GM12873 (cell line): ENCODE measurements at regions not wholly inside any gene's neighbourhood (a gene's known extent, or its start where the extent isn't known, plus 50 kb on each side); places are given as distances from the start of the nearest gene placed in this dataset.

Source experiments
- TF ChIP-seq, protein P1 (sequence below): IDR thresholded peaks from 2 replicates; pipeline ENCODE4 v1.5.1; 2012; ENCODE audit warnings: low read depth, mild to moderate bottlenecking, moderate library complexity, low read length, control low read depth; ENCODE audit not compliant: insufficient read depth; ENCODE audit errors: missing control alignments

DNA sequence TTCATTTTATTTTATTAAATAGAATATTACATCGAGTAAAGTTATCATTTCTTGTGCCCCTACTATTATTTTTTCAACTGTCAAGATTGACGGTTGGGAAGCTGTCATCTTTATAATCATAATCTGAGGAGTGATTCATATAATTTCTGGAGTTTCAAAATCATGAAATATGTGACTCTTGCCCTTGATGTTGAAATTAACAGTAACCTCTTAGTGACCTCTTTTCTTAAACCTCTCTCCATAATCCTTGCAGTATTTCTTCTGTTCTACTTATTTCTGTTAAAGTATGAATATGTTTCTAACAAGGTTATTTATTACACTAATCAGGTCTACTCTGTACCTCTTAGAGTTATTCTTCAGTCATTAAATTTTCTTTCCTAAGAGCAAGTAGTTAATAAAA is 663.8 kb downstream of the LIG4 start:
- TF ChIP-seq, protein P1, sequence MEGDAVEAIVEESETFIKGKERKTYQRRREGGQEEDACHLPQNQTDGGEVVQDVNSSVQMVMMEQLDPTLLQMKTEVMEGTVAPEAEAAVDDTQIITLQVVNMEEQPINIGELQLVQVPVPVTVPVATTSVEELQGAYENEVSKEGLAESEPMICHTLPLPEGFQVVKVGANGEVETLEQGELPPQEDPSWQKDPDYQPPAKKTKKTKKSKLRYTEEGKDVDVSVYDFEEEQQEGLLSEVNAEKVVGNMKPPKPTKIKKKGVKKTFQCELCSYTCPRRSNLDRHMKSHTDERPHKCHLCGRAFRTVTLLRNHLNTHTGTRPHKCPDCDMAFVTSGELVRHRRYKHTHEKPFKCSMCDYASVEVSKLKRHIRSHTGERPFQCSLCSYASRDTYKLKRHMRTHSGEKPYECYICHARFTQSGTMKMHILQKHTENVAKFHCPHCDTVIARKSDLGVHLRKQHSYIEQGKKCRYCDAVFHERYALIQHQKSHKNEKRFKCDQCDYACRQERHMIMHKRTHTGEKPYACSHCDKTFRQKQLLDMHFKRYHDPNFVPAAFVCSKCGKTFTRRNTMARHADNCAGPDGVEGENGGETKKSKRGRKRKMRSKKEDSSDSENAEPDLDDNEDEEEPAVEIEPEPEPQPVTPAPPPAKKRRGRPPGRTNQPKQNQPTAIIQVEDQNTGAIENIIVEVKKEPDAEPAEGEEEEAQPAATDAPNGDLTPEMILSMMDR = no peak

DNA sequence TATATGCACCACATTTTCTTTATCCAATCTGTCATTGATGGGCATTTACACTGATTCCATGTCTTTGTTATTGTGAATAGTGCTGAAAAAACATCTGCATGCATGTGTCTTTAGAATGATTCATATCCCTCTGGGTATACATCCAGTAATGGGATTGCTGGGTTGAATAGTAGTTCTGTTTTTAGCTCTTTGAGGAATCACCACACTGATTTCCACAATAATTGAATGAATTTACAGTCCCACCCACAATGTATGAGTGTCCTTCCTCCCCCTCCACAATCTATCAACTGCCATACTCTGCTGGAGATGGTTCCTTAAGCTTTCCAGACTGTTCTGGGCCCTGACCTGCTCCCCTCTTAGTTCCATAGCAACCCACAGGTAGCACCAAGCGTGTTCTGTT is 667.0 kb downstream of the LIG4 start:
- TF ChIP-seq, protein P1 = no peak

DNA sequence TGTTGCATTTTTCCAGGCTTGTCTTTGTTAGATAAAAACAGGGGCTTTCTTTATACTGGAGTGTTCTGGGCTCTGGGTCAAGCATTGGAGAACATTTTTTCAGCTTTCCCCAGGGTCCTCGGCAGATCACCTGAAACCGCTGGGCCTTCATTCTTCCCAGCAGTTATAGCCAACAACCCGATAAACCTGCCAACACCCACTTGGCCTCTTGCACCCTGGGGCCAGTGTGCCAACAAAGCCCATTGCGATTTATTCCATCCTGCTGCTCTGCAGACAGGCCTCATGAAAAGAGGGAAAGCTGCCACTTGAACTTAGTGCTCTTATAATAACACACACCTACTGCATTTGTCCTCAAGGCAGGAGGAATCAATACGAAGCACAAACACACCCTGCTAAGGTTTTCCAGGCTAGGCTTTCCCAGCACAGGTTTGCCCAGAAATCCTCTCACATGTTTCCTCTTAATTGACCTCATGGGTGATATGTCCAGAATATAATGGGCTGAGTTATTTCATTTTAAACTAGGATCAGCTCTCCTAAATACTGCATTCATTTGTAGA is 669.3 kb downstream of the LIG4 start:
- TF ChIP-seq, protein P1 = no peak

DNA sequence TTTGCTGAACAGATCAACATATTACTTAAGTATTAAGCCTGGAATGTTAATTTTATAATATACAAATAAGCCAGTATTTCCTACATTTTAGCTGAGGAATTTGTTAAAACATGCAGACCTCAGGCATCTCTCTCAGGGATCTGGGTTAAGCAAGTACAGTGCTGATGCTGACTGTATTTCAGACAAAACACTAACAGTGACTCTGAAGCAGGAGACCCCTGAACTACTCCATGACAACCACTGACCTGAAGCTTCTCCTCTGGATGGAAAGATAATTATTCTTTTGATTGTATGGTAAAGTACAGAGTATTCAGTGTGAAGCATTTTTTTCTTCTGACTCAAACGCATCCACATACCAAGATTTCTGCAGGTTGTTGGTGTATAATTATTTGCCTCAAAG is 680.8 kb downstream of the LIG4 start:
- TF ChIP-seq, protein P1 = no peak

DNA sequence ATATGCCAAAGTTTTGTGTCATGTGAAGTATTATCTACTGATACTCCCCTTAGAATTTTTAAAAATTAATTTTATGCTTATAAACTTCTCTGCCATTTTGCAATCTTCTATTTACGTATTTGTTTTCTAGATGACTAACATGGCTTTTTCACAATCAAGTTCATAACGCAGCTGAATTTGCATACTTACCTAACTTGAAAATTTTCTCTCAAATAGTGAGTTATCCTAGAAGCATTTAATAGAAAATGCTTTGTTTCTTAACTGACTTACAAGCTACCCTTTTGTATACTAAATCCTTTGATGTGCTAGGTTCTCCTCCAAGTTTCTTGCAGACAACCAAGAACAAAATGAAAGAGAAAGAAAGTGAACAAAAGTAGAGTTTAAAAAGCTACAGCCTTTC is 683.5 kb downstream of the LIG4 start:
- TF ChIP-seq, protein P1 = no peak

DNA sequence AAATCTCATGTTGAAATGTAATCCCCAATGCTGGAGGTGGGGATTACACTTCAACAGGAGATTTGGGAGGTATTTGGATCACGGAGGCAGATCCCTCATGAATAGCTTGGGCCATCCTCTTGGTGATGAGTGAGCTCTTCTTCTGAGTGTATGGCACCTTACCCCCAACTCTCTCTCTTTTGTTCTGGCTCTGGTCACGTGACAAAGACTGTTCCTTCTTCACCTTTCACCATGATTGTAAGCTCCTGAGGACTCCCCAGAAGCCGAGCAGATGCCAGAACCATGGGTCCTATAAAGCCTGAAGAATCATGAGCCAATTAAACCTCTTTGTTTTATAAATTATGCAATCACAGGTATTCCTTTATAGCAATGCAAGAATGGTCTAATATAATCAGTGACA is 684.2 kb downstream of the LIG4 start:
- TF ChIP-seq, protein P1 = no peak

DNA sequence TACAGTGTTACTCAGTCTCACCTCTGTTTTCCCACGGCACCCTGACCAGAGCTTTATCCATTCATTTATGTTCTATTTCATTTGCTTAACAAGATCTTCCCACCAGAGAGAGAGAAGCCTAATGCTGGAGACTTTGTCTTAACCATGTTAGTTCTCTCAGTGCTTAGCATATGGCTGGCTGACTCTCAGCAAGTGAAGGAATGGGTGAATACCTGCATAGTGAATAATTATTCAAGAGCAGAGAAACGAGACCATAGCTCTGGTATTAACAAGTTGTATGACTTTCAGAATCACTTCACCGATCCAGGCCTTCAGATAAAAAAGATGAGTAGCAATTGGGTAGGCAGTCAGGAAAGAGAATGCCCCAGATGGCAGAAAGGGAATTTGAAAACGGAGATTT is 686.3 kb downstream of the LIG4 start:
- TF ChIP-seq, protein P1 = no peak
